Endothelial cell of umbilical vein (primary cell): ENCODE measurements at regions not wholly inside any gene's neighbourhood (a gene's known extent, or its start where the extent isn't known, plus 50 kb on each side); places are given as distances from the start of the nearest gene placed in this dataset.

Experiments used
- BruUV-seq: library from RNA; stranded (reverse); fragments of 400-500 nt; replicated peaks from 2 replicates; lab custom pipeline; 2021; lab: Mats Ljungman, UMichigan
- CTCF ChIA-PET: fragments of 300-600, 350-600 bp; sonication (Branson Sonifier 250); formaldehyde crosslinking; loops from one replicate; lab custom pipeline; 2021; ENCODE audit warnings: antibody characterized with exemption, inconsistent platforms; lab: Charles Lee
- POLR2A ChIA-PET: fragments of 300-600, 350-600 bp; sonication (Branson Sonifier 250); formaldehyde crosslinking; loops from one replicate; lab custom pipeline; 2021; ENCODE audit warnings: antibody characterized with exemption, inconsistent platforms; lab: Charles Lee
- DNase-seq: peaks from one replicate; pipeline ENCODE4 v3.0.0-alpha.2; 2011; ENCODE audit warnings: low read depth, low spot score
- FAIRE-seq: peaks from 2 replicates; lab custom pipeline; 2011; peaks lifted over from hg19 to GRCh38; lab: Jason Lieb, UNC
- H2AFZ ChIP-seq: 2 replicates; pipeline ENCODE4 v1.6.0; 2012; ENCODE audit warnings: low read depth, low read length, control low read depth, inconsistent platforms
- H3K27ac ChIP-seq: 2 replicates; pipeline ENCODE4 v1.5.1; 2011; ENCODE audit warnings: low read depth, mild to moderate bottlenecking, control low read depth, low read length, moderate library complexity; ENCODE audit not compliant: insufficient read depth
- H3K27me3 ChIP-seq, 2 experiments: 2 replicates each; pipeline versions ENCODE4 v1.6.0 to v1.6.1; 2011; ENCODE audit warnings: low read length in 2 of 2, mixed read lengths in 1 of 2; ENCODE audit not compliant: control insufficient read depth in 2 of 2, insufficient read depth in 2 of 2
- H3K36me3 ChIP-seq, 2 experiments: 2 replicates in 1 of 2; 3 replicates in 1 of 2; pipeline ENCODE4 v1.5.1; 2011; ENCODE audit warnings: low read length in 2 of 2, mild to moderate bottlenecking in 1 of 2, moderate library complexity in 1 of 2; ENCODE audit not compliant: control insufficient read depth in 2 of 2, insufficient read depth in 2 of 2; ENCODE audit errors: extremely low read depth in 1 of 2
- H3K4me1 ChIP-seq: 3 replicates; pipeline ENCODE4 v1.5.1; 2011; ENCODE audit warnings: mild to moderate bottlenecking, low read length; ENCODE audit not compliant: control insufficient read depth, insufficient read depth; ENCODE audit errors: extremely low read depth
- H3K4me2 ChIP-seq: 2 replicates; pipeline ENCODE4 v1.6.1; 2011; ENCODE audit warnings: low read length, control low read depth, mixed read lengths; ENCODE audit not compliant: insufficient read depth
- H3K4me3 ChIP-seq, 3 experiments: fragments of 200-600 bp in 1 of 3; sonication (generic), shearing (Covaris generic) in 1 of 3; replicated peaks in 1 of 3; 2 replicates each; pipeline ENCODE4 v1.5.1; 2011 to 2016; ENCODE audit warnings: control low read depth in 3 of 3, low read length in 3 of 3, mild to moderate bottlenecking in 2 of 3, inconsistent platforms in 1 of 3, low read depth in 1 of 3, moderate library complexity in 1 of 3; ENCODE audit not compliant: insufficient read depth in 1 of 3
- H3K79me2 ChIP-seq: 2 replicates; pipeline ENCODE4 v1.6.0; 2012; ENCODE audit warnings: low read length, inconsistent platforms; ENCODE audit not compliant: control insufficient read depth, insufficient read depth
- H3K9ac ChIP-seq: replicated peaks from 2 replicates; pipeline ENCODE3; 2011; ENCODE audit warnings: low read length, control low read depth; ENCODE audit not compliant: insufficient read depth; ENCODE audit errors: extremely low read depth
- H3K9me1 ChIP-seq: replicated peaks from 3 replicates; pipeline ENCODE4 v1.6.0; 2011; ENCODE audit warnings: mild to moderate bottlenecking, low read length; ENCODE audit not compliant: control insufficient read depth, insufficient read depth; ENCODE audit errors: extremely low read depth
- H3K9me3 ChIP-seq: replicated peaks from 2 replicates; pipeline ENCODE4 v1.5.1; 2012; ENCODE audit warnings: low read length, inconsistent platforms; ENCODE audit not compliant: control insufficient read depth, insufficient read depth
- H4K20me1 ChIP-seq: replicated peaks from 2 replicates; pipeline ENCODE3; 2011; ENCODE audit warnings: mild to moderate bottlenecking, low read length; ENCODE audit not compliant: control insufficient read depth, insufficient read depth; ENCODE audit errors: extremely low read depth
- EZH2 ChIP-seq: IDR thresholded peaks from 2 replicates; pipeline ENCODE4 v1.6.1; 2012; ENCODE audit warnings: borderline replicate concordance, low read depth, mild to moderate bottlenecking, moderate library complexity, low read length, inconsistent platforms; ENCODE audit not compliant: severe bottlenecking
- FOS ChIP-seq: IDR thresholded peaks from 2 replicates; pipeline ENCODE4 v1.6.1; 2011; ENCODE audit warnings: mild to moderate bottlenecking, low read length, moderate library complexity, borderline replicate concordance; ENCODE audit not compliant: insufficient read depth
- GATA2 ChIP-seq: IDR thresholded peaks from 2 replicates; pipeline ENCODE4 v1.7.0; 2011; ENCODE audit warnings: low read depth, mild to moderate bottlenecking, moderate library complexity, mixed read lengths, low read length; ENCODE audit not compliant: insufficient read length, insufficient read depth
- JUN ChIP-seq: IDR thresholded peaks from 2 replicates; pipeline ENCODE4 v1.6.1; 2011; ENCODE audit warnings: borderline replicate concordance, low read depth; ENCODE audit not compliant: insufficient read length, insufficient read depth
- MAX ChIP-seq: IDR thresholded peaks from 2 replicates; pipeline ENCODE4 v1.6.1; 2011; ENCODE audit not compliant: insufficient read depth, insufficient read length
- MYC ChIP-seq: IDR thresholded peaks from one replicate; pipeline ENCODE4 v1.6.1; 2011; ENCODE audit warnings: mild to moderate bottlenecking, low read depth, low read length
- POLR2A ChIP-seq: IDR thresholded peaks from 2 replicates; pipeline ENCODE4 v1.6.1; 2012; ENCODE audit warnings: low read depth, mild to moderate bottlenecking, control low read depth, low read length
- POLR2AphosphoS5 ChIP-seq: IDR thresholded peaks from 2 replicates; pipeline ENCODE4 v1.6.1; 2012; ENCODE audit warnings: low read depth, mild to moderate bottlenecking, control low read depth, low read length, moderate library complexity; ENCODE audit not compliant: insufficient read depth
- dilution Hi-C: fragments of 300-500 bp; cut with MboI; formaldehyde crosslinking; loops from one replicate; pipeline ENCODE4 v1.15.0; 2019; ENCODE audit warnings: low sequenced_read_pairs; ENCODE audit not compliant: extremely low pct_ligation_motif_present
- intact Hi-C: fragments of 100-400 bp; cut with micrococcal nuclease; formaldehyde crosslinking; loops from one replicate; pipeline ENCODE4 v1.10.0; 2022
- TF ChIP-seq, protein P1 (sequence below), 2 donors: IDR thresholded peaks; 1 replicate in 1 of 2; 2 replicates in 1 of 2; pipeline ENCODE4 v1.5.1; 2011; ENCODE audit warnings: low read length in 2 of 2, mild to moderate bottlenecking in 2 of 2, moderate library complexity in 2 of 2, control low read depth in 1 of 2, inconsistent platforms in 1 of 2, low read depth in 1 of 2; ENCODE audit not compliant: insufficient read depth in 1 of 2; ENCODE audit errors: extremely low read depth in 1 of 2

GRCh38 chr2:226680719-226681118 is 118.9 kb downstream of the IRS1 start:
- Histone ChIP-seq H4K20me1 (no peaks in the 10 kb centered on the region), H3K27me3 (no peaks in the 10 kb centered on the region), H3K9me3 (no peaks in the 10 kb centered on the region), H3K4me3 (no peak overlapping the region), H3K9me1 (no peaks in the 10 kb centered on the region), H3K36me3 (no peaks in the 10 kb centered on the region), H3K27ac (no peak overlapping the region), H3K4me1 (no peaks in the 10 kb centered on the region), H3K4me2 (no peak overlapping the region), H3K9ac (no peak overlapping the region), H3K79me2 (no peaks in the 10 kb centered on the region), H2AFZ (no peak overlapping the region)
- intact Hi-C loops (no loop called here), dilution Hi-C loops (no loop called here)
- BruUV-seq, result no TSS peak
- ChIA-PET POLR2A (no interaction called here), CTCF (no interaction called here)
- TF ChIP-seq MAX (no peak), JUN (no peak), POLR2AphosphoS5 (no peak), FOS (no peak), GATA2 (no peak), POLR2A (no peak), EZH2 (no peak), MYC (no peak)
- TF ChIP-seq, protein P1, sequence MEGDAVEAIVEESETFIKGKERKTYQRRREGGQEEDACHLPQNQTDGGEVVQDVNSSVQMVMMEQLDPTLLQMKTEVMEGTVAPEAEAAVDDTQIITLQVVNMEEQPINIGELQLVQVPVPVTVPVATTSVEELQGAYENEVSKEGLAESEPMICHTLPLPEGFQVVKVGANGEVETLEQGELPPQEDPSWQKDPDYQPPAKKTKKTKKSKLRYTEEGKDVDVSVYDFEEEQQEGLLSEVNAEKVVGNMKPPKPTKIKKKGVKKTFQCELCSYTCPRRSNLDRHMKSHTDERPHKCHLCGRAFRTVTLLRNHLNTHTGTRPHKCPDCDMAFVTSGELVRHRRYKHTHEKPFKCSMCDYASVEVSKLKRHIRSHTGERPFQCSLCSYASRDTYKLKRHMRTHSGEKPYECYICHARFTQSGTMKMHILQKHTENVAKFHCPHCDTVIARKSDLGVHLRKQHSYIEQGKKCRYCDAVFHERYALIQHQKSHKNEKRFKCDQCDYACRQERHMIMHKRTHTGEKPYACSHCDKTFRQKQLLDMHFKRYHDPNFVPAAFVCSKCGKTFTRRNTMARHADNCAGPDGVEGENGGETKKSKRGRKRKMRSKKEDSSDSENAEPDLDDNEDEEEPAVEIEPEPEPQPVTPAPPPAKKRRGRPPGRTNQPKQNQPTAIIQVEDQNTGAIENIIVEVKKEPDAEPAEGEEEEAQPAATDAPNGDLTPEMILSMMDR (IDR thresholded peaks at IDR 0.05; ENCODE audit: extremely low read depth in 1 of 2, insufficient read depth in 1 of 2, low read depth in 1 of 2, low read length in 2 of 2), result no peak
- no peak for DNase-seq
- FAIRE-seq, result no peak
